NCI-H1694 treated with DMSO at 0.1 percent for 48 hours (cell line): ENCODE measurements at regions not wholly inside any gene's neighbourhood (a gene's known extent, or its start where the extent isn't known, plus 50 kb on each side); places are given as distances from the start of the nearest gene placed in this dataset.
A peak's percentile ranks its signal among the peaks of the same experiment; 100 is the strongest.

Source experiments
- DNase-seq: peaks from one replicate; lab custom pipeline; 2025; lab: John Stamatoyannopoulos, UW

GRCh38 chr12:75606956-75607355 is 95.5 kb upstream of the KRR1 start:
- no peak for DNase-seq

GRCh38 chr12:75606151-75606550 is 94.7 kb upstream of the KRR1 start:
- no peak for DNase-seq

- DNase-seq = no peak
These were observed 92.1 kb upstream of the KRR1 start for GRCh38 chr12:75603475-75603874.

GRCh38 chr12:75602106-75602505 is 90.7 kb upstream of the KRR1 start:
- peak; percentile 8 for DNase-seq

- no peak for DNase-seq
These were observed 88.7 kb upstream of the KRR1 start for GRCh38 chr12:75600146-75600545.

GRCh38 chr12:75599061-75599460 is 87.7 kb upstream of the KRR1 start:
- DNase-seq = no peak

- no peak for DNase-seq
These were observed 85.0 kb upstream of the KRR1 start for GRCh38 chr12:75596406-75596805.

- DNase-seq = no peak
These were observed 81.4 kb upstream of the KRR1 start for GRCh38 chr12:75592638-75593335.

- DNase-seq = peak; percentile 85
These were observed 80.7 kb upstream of the KRR1 start for GRCh38 chr12:75592086-75592485.

GRCh38 chr12:75591628-75592027 is 80.2 kb upstream of the KRR1 start:
- peak; percentile 85 for DNase-seq

- no peak for DNase-seq
These were observed 78.4 kb upstream of the KRR1 start for GRCh38 chr12:75589801-75590200.

GRCh38 chr12:75587340-75588106 is 76.1 kb upstream of the KRR1 start:
- no peak for DNase-seq

GRCh38 chr12:75585330-75585729 is 73.9 kb upstream of the KRR1 start:
- DNase-seq = no peak

- no peak for DNase-seq
These were observed 71.9 kb upstream of the KRR1 start for GRCh38 chr12:75583355-75583754.

- DNase-seq = no peak
These were observed 70.1 kb upstream of the KRR1 start for GRCh38 chr12:75581515-75581914.

- peak; percentile 69 for DNase-seq
These were observed 68.1 kb upstream of the KRR1 start for GRCh38 chr12:75579552-75579951.

- DNase-seq = no peak
These were observed 67.1 kb upstream of the KRR1 start for GRCh38 chr12:75578546-75578945.

- no peak for DNase-seq
These were observed 66.4 kb upstream of the KRR1 start for GRCh38 chr12:75577812-75578211.

GRCh38 chr12:75571656-75572205 is 60.3 kb upstream of the KRR1 start:
- DNase-seq = no peak

GRCh38 chr12:75571204-75571603 is 59.8 kb upstream of the KRR1 start:
- no peak for DNase-seq

GRCh38 chr12:75568801-75569200 is 57.4 kb upstream of the KRR1 start:
- DNase-seq = no peak

- DNase-seq = no peak
These were observed 57.0 kb upstream of the KRR1 start for GRCh38 chr12:75568393-75568792.

GRCh38 chr12:75565795-75566194 is 54.4 kb upstream of the KRR1 start:
- DNase-seq = no peak
